HG03571 (cell line): ENCODE measurements at regions not wholly inside any gene's neighbourhood (a gene's known extent, or its start where the extent isn't known, plus 50 kb on each side); places are given as distances from the start of the nearest gene placed in this dataset.

Experiments used
- ATAC-seq: cut with Tn5 transposase; IDR thresholded peaks from one replicate; pipeline ENCODE4 v1.9.1; 2021; ENCODE audit not compliant: unreplicated experiment

GRCh38 chr15:47273864-47274263 is 443.4 kb upstream of the SEMA6D start:
- no peak for ATAC-seq

GRCh38 chr15:47283246-47283645 is 434.1 kb upstream of the SEMA6D start:
- ATAC-seq: no peak

DNA sequence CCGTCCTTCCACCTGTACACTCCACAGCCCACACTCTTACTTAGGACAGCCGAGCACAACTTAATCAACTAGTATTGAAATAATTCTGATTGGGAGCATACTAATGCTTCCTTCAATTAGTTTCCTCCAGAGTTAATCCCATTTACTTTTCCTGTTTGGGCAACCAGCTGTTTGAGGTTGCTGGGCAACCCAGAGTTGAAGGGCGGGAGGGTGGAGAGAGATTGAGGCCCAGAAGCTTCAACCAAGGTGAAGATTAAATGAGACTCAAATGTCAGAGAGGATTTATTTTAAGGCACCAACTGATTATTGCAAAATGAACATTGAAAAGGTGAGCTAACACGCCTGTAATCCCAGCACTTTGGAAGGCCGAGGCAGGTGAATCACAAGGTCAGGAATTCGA is 428.5 kb upstream of the SEMA6D start:
- no peak for ATAC-seq

- ATAC-seq: no peak
Observed at GRCh38 chr15:47289656-47290055, 427.6 kb upstream of the SEMA6D start.

DNA sequence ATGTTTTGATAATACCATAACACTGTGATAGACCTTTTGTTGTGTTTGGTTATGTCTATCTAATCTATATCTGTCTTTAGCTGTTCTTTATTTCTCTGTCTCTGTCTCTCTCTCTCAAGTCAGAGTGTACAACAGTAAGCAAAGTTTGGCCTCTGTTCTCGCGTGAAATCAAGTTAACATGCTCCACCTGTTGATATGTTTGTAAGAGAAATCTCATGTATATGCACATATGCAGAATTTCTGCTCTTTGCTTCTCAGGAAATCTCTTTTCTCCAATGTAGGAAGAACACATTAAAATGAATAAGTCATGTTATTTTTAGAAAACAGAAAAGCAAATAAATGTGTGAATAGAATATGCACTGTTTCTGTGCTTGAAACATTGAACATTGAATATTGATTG is 425.5 kb upstream of the SEMA6D start:
- ATAC-seq: no peak

DNA sequence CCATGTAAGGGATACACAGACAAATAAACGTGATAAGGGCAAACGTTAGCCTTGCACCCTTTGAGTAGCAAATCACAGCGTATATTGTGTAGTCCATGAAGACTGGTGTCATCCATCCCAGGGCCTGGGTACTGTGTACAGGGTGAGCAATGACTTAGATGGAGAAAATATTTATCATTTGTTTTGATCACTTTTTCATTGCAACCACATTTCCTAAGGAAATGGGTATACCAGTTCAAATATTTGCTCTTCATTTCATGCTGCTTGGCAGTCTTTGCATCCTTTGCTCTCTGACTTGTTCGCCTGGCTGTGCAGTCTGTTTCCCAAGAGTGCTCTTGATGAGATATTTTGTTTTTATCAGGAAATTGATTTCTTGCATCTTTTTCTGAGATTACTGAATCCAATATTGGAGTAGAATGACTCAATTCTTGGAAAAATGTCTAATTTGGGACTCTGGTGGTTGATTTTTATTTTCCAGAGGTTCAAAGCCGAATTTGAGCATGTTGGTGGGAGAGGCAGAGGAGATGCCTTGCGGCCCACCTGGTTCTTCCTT is 424.6 kb upstream of the SEMA6D start:
- ATAC-seq: no peak

- ATAC-seq: no peak
Observed at GRCh38 chr15:47293466-47294162, 423.7 kb upstream of the SEMA6D start.

DNA sequence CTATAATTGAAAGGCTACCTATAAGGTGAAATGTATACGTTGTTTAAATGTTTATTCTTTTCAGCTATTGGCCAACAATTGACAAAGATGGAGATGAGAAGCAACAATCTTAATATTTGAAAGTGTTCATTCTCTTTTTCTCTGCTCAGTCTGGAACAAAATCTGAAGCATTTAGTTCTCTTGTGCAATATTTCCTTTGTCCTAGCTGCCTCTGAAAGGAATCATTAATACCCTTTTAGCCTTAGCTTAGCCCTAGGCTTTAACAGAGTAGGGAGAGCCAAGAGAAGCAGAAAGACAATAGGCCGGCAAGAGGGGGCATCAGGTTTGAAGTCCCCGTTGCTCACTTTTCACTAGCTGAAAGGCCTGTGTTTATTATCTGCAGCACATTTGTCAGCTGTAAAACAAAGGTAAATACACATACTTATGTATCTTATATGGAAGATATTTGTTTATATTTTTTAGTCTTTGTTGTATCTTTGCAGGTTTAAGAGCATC is 422.5 kb upstream of the SEMA6D start:
- ATAC-seq: no peak

DNA sequence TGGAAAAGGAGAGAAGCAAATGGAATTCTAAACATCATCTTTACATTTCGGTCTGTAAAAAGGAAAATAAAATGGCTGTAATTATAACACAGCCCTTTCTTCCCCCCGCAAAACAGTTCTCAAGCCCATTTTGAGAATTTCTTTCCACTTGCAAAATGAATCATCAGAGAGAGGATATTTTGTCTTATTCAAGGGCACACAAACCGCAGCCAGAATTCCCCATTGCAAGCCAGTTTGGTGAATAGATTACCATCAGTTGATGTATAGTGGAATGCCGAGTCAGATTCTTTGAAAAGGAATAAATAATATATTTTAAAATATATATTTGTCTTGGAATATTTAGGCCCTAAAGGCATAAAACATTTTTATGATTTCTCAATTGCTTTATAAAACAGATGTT is 420.4 kb upstream of the SEMA6D start:
- ATAC-seq: no peak

GRCh38 chr15:47299846-47300434 is 417.4 kb upstream of the SEMA6D start:
- ATAC-seq: no peak

- no peak for ATAC-seq
Observed at GRCh38 chr15:47300596-47300995, 416.7 kb upstream of the SEMA6D start.

DNA sequence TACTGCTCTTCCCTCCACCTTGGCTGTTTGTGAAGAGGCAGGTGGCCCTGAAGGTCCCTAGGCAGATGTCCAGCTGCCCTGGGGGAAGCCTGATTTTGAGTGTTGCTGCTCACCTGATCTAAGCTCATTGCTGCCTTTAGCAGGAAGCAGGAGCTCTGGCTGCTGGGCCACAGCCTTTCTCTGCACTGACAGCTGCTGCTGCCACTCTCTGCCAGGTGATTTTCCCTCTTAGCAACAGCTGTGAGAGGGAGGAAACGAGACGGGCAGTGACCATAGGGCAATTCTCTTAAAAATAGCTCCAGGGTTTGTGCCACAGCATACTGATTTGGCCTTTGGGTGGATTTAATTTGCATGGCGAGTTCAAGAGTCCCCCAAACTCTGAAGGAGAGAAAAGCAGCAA is 415.8 kb upstream of the SEMA6D start:
- no peak for ATAC-seq

- ATAC-seq: no peak
Observed at GRCh38 chr15:47304656-47305055, 412.6 kb upstream of the SEMA6D start.

DNA sequence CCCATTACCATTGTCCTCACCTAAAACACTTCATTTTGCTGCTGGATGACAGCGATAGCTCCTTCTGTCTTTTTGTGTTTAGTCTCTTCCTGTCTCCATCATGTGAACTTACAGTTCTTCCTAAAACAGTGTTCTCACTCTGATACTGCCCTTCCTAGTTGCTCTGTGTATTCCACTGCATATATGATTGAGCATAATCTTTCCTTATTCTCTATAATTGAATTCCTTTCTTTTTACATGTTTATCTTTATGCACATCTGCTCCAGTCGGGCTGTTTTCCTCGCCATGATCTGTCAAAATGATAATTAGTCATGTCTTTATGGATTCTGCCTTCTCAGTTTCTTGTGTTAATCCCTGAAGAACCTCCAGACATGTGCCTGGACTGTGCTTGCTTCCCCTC is 405.1 kb upstream of the SEMA6D start:
- no peak for ATAC-seq

DNA sequence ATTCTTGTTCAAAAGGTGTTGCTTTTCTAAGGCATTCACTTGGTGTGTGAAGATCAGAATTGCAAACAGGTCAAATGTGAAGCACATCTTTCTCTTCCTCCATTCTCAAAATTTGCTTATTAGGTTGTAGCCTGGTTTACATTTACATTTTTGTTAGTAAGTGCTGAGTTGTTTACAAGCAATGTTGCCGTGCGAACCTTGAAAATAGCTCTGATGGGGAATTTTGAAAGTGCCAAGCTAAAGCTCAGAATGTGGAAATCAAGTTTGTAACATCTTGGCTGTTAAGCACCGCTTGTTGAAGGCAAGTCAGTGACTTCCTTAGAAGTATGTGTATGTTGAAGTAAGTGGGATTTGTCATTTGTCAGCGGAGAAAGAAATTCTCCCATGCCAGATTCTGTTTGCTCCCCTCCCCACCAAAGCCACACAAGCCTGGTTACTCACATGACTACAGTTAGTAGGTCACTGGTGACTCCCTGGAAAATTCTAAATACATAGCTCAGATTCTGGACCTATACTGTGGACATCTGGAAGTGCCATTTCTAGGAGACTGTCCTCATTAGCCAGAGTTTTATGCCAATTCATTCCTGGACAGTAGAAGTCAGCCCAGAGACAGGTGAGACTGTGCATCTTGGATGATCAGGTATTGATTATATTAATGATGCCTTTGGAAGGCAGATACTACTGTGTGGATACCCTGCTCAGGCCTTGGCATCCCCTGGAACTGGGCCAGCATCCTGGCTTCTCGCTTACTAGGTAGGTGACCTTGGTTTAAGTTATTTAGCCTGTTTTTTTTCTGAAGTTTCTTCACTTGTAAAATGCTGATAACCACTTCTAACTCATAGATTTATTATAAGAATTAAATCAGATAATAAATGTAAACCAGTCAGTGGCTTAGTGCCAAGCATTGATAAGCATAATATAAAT is 390.6 kb upstream of the SEMA6D start:
- no peak for ATAC-seq

DNA sequence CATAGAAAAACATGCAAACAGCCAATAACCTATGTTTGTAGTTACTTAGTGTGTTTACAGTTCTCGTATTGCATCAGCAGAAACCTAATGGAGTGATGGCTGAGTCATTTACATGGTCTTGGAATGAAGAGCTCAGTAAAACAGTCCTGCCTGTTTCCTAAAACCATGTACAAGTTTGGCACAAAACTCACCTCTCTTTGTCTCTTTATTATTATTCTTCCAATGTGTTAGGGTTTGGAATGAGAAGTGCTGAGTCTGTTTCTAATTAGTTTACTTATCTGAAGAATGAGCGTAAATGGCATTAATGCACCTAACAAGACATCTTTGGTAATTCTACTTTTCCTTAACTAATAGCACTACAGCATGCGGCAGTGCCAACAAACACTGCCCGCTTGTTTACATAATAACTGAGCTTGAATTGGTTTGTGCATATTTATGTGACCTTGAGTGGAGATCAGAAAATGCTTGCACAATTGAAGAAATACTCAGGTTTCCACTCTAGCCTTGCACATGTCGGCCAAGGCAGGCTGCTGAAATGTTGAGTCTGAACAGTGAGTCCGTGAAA is 385.4 kb upstream of the SEMA6D start:
- ATAC-seq: no peak

DNA sequence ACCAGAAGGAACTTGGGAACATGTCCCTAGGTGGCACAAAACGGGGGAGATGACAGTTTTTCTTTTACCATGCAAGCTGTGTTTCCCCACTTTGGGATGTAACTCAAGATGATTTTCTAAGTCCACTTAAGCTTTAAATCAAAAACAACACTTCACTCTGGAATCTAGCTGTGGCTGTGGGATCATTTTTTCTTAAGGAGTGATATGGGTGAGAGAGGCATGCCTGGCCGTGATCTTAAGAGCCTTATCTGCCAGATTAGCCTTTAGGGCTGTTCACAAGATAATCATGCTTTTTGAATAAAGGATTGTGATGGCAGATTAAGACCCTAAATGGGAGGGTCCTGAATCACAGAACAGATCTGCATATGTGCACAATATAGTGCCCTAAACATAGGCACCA is 384.8 kb upstream of the SEMA6D start:
- ATAC-seq: no peak

DNA sequence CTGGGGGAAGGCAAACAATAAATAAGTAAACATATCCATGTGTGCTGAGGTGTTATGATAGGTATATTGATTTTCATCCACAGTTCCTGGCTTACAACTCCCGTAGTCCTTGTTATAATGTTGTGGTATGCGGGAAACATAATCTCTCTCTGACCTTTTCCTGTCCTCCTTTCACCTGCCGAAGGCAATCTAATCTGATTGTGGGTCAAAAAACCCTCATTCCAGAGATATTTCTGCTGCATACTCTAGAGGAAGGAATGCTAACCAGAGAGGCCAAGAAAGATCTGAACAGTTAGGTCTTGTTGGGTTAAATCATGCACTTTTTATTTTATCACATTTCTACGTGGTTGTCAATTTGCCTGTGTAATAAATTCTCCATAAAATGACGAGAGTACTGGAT is 383.6 kb upstream of the SEMA6D start:
- no peak for ATAC-seq

GRCh38 chr15:47334805-47335535 is 382.3 kb upstream of the SEMA6D start:
- ATAC-seq: no peak

DNA sequence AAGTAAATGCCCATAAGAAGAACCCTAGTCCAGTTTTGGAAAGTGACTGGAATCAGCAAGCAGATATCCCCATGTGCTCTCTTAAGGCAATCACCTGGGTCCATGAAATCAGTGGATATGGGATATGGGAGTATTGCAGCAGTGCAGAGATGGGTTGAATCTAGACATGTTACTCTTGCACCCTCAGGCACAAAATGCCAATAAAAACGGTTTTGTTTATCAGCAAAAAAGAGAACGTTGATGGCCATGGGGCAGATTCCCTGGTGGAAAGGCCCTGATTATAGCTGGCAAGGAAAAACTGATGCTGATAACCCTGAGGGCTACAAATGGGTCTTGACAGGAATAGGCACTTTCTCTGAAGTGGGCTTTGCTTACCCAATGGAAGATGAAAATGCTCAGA is 380.2 kb upstream of the SEMA6D start:
- ATAC-seq: no peak

GRCh38 chr15:47337836-47338235 is 379.5 kb upstream of the SEMA6D start:
- no peak for ATAC-seq
